GM20000 (cell line): ENCODE measurements at regions not wholly inside any gene's neighbourhood (a gene's known extent, or its start where the extent isn't known, plus 50 kb on each side); places are given as distances from the start of the nearest gene placed in this dataset.

Experiments used
- DNase-seq: peaks from one replicate; pipeline ENCODE4 v3.0.0; 2012; ENCODE audit warnings: low spot score
- CTCF ChIP-seq: IDR thresholded peaks from 2 replicates; pipeline ENCODE4 v1.5.1; 2012; ENCODE audit warnings: mild to moderate bottlenecking, control low read depth; ENCODE audit errors: extremely low read depth, missing control alignments

- TF ChIP-seq CTCF: no peak
Observed at GRCh38 chr2:238986491-238987351, 138.8 kb downstream of the TWIST2 start.

GRCh38 chr2:238987352-238987981, 139.6 kb downstream of the TWIST2 start:
- DNase-seq: no peak
- TF ChIP-seq CTCF: no peak

More at GRCh38 chr2:238986491-238987351, 138.8 kb downstream of the TWIST2 start:
- no peak for DNase-seq

GRCh38 chr2:238988105-238988504, 140.2 kb downstream of the TWIST2 start:
- no peak for DNase-seq
- no peak for TF ChIP-seq CTCF

- no peak for DNase-seq
- TF ChIP-seq CTCF: no peak
Observed at GRCh38 chr2:238988752-238989151, 140.9 kb downstream of the TWIST2 start.

GRCh38 chr2:238989484-238989883, 141.6 kb downstream of the TWIST2 start:
- DNase-seq: no peak
- TF ChIP-seq CTCF: no peak

GRCh38 chr2:238994432-238994831, 146.5 kb downstream of the TWIST2 start:
- no peak for DNase-seq
- TF ChIP-seq CTCF: no peak

- no peak for TF ChIP-seq CTCF
- no peak for DNase-seq
Observed at GRCh38 chr2:238994876-238995275, 147.0 kb downstream of the TWIST2 start.
